Right atrium auricular region (tissue), 2 donors: ENCODE measurements at regions not wholly inside any gene's neighbourhood (a gene's known extent, or its start where the extent isn't known, plus 50 kb on each side); places are given as distances from the start of the nearest gene placed in this dataset.

Experiments
- DNase-seq: peaks from one replicate; pipeline ENCODE4 v3.0.0-alpha.2; 2019; ENCODE audit warnings: low spot score
- H3K27ac ChIP-seq, 2 donors: fragments of 200-600 bp; sonication (generic); 1 replicate in 1 of 2; 2 replicates in 1 of 2; pipeline ENCODE4 v1.5.1; 2016 to 2019
- H3K27me3 ChIP-seq, 2 donors: fragments of 200-600 bp; sonication (generic); one replicate each; pipeline versions ENCODE4 v1.5.1 to v1.6.0; 2017 to 2019
- H3K36me3 ChIP-seq: fragments of 200-600 bp; sonication (generic); one replicate; pipeline ENCODE4 v1.5.1; 2016
- H3K4me1 ChIP-seq, 2 donors: fragments of 200-600 bp; sonication (generic); one replicate each; pipeline versions ENCODE4 v1.5.1 to v1.6.0; 2017 to 2019
- H3K4me3 ChIP-seq, 2 donors: fragments of 200-600 bp; sonication (generic); 1 replicate in 1 of 2; 2 replicates in 1 of 2; pipeline ENCODE4 v1.5.1; 2017 to 2019; ENCODE audit warnings: mild to moderate bottlenecking in 1 of 2, moderate library complexity in 1 of 2
- H3K9me3 ChIP-seq, 2 donors: fragments of 200-600 bp; sonication (generic); one replicate each; pipeline ENCODE4 v1.5.1; 2019
- TF ChIP-seq, protein P1 (sequence below), 2 donors: fragments of 200-600 bp; sonication (generic); IDR thresholded peaks; one replicate each; pipeline ENCODE4 v1.5.1; 2019; ENCODE audit warnings: antibody characterized with exemption in 2 of 2

DNA sequence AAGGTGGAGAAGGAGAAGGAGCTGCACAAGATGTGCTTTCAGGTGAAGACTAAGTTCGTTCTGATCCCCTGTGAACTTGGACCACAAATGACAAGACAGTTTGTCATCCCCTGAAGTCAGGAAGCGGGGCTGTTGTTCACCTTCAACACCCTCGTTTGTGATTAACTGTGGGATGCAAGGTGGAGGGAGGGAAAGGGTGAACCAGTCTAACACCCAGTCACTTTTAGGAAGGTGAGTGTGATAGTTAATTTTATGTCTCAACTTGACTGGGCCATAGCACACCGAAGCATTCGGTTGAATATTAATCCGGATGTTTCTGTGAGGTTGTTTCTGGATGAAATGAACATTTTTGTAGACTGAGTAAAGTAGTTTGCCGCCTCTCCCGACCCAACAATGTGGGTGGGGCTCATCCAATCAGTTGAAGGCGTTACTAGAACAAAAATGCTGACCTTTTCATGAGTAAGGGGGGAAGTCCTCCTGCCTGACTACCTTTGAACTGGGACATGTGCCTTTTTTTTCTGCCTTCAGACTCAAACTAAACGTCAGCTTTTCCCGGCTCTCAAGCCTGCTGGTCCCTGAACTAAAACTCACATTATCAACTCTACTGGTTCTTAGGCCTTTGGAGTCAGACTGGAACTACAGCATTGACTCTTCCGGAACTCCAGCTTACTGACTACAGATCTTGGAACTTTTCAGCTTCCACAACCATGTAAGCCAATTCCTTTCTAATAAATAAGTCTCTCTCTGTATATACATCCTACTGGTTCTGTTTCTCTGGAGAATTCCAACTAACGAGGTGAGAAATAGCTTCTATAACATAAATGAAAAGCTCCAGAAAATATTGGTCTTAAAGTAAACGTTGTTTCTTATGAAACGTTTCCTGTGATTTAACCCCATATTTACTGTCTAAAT is 264.0 kb upstream of the SLITRK3 start:
- H3K27ac ChIP-seq = no peak overlapping the region
- H3K36me3 ChIP-seq = no peaks in the 10 kb centered on the region
- H3K9me3 ChIP-seq = no peaks in the 10 kb centered on the region

DNA sequence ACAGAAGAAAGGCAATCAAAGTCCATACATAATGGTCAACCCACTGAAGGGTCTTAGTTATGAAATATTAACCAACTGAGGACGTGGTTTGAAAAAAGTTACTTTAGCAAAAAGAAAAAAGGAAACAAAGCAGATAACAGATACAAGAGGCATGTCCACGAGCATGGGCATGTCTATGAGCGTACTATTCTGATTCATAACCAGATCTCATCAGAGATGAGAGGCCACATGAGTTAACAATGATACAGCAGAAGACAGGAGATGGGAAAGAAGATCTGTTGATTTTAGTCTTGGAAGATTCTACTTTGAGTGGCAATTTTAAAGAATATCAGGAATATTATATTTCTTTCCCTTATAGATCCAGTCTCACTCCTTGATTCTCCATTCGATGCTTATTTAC is 262.9 kb upstream of the SLITRK3 start:
- Histone ChIP-seq H3K9me3 (no peaks in the 10 kb centered on the region), H3K27me3 (no peaks in the 10 kb centered on the region), H3K4me1 (no peaks in the 10 kb centered on the region), H3K36me3 (no peaks in the 10 kb centered on the region), H3K4me3 (no peak overlapping the region), H3K27ac (no peak overlapping the region)
- TF ChIP-seq, protein P1, sequence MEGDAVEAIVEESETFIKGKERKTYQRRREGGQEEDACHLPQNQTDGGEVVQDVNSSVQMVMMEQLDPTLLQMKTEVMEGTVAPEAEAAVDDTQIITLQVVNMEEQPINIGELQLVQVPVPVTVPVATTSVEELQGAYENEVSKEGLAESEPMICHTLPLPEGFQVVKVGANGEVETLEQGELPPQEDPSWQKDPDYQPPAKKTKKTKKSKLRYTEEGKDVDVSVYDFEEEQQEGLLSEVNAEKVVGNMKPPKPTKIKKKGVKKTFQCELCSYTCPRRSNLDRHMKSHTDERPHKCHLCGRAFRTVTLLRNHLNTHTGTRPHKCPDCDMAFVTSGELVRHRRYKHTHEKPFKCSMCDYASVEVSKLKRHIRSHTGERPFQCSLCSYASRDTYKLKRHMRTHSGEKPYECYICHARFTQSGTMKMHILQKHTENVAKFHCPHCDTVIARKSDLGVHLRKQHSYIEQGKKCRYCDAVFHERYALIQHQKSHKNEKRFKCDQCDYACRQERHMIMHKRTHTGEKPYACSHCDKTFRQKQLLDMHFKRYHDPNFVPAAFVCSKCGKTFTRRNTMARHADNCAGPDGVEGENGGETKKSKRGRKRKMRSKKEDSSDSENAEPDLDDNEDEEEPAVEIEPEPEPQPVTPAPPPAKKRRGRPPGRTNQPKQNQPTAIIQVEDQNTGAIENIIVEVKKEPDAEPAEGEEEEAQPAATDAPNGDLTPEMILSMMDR (IDR thresholded peaks at IDR 0.05) = no peak
- DNase-seq = no peak

More for the DNA sequence above, 264.0 kb upstream of the SLITRK3 start:
- Histone ChIP-seq H3K4me1 (no peaks in the 10 kb centered on the region), H3K27me3 (no peaks in the 10 kb centered on the region), H3K4me3 (no peak overlapping the region)
- TF ChIP-seq, protein P1 (IDR thresholded peaks at IDR 0.05) = no peak
- no peak for DNase-seq

DNA sequence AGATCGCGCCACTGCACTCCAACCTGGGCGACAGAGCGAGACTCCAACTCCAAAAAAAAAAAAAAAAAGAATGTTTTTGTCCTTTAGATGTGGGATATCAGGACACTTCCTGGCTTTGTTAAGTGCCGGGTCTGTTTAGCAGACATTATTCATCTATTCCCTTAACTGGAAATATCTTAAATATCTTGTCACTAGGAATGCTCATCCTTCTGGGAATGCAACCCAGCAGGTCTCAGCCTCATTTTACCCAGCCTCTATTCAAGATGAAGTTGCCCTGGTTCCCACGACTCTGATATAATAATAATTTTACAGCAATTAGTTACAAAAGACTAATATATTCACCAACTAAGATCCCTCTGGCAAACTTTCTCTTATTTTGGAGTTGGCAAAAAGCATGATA is 260.9 kb upstream of the SLITRK3 start:
- Histone ChIP-seq H3K4me3 (no peak overlapping the region), H3K9me3 (no peaks in the 10 kb centered on the region), H3K27ac (no peak overlapping the region), H3K4me1 (no peaks in the 10 kb centered on the region), H3K27me3 (no peaks in the 10 kb centered on the region), H3K36me3 (no peaks in the 10 kb centered on the region)
- DNase-seq = no peak
- TF ChIP-seq, protein P1 (IDR thresholded peaks at IDR 0.05) = no peak

DNA sequence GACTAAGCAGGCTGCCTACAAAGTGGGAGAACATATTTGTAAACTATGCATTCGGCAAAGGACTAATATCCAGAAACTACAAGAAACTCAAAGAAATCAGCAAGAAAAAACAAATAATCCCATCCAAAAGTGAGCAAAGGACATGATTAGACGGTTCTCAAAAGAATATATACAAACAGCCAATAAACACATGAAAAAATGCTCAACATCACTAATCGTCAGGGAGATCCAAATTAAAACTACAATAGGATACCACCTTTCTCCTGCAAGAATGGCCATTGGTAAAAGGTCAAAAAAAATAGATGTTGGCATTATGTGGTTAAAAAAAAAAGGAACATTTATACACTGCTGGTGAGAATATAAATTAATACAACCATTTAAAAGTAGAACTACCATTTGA is 259.6 kb upstream of the SLITRK3 start:
- TF ChIP-seq, protein P1 (IDR thresholded peaks at IDR 0.05) = no peak
- no peak for DNase-seq
- Histone ChIP-seq H3K4me3 (no peak overlapping the region), H3K27me3 (no peaks in the 10 kb centered on the region), H3K27ac (no peak overlapping the region), H3K36me3 (no peaks in the 10 kb centered on the region), H3K9me3 (no peaks in the 10 kb centered on the region), H3K4me1 (no peaks in the 10 kb centered on the region)

DNA sequence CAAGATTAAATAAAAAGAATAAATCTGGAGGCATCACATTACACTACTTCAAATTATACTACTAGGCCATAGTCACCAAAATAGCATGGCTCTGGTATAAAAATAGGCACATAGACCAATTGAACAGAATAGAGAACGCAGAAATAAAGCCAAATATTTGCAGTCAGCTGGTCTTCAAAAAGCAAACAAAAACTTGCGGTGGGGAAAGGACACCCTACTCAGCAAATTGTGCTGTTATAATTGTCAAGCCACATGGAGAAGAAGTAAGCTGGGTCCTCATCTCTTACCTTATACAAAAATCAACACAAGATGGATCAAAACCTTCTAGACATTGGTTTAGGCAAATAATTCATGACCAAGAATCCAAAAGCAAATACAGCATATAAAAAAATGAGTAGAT is 259.2 kb upstream of the SLITRK3 start:
- Histone ChIP-seq H3K36me3 (no peaks in the 10 kb centered on the region), H3K27me3 (no peaks in the 10 kb centered on the region), H3K9me3 (no peaks in the 10 kb centered on the region), H3K27ac (no peak overlapping the region), H3K4me1 (no peaks in the 10 kb centered on the region), H3K4me3 (no peak overlapping the region)
- no peak for DNase-seq
- TF ChIP-seq, protein P1 (IDR thresholded peaks at IDR 0.05) = no peak
